Loucy (cell line): ENCODE measurements at regions not wholly inside any gene's neighbourhood (a gene's known extent, or its start where the extent isn't known, plus 50 kb on each side); places are given as distances from the start of the nearest gene placed in this dataset.

Experiments
- H2AFZ ChIP-seq: fragments of 200-600 bp; sonication (generic); 2 replicates; pipeline ENCODE4 v1.6.0; 2016; ENCODE audit warnings: antibody characterized with exemption, mild to moderate bottlenecking, low read length, moderate library complexity
- H3F3A ChIP-seq: fragments of 200-600 bp; 2 replicates; pipeline ENCODE4 v1.6.0; 2016; ENCODE audit warnings: antibody characterized with exemption, low read depth, mild to moderate bottlenecking
- H3K27me3 ChIP-seq: fragments of 200-600 bp; sonication (generic); 2 replicates; pipeline ENCODE4 v1.6.1; 2014; ENCODE audit warnings: low read length, mild to moderate bottlenecking; ENCODE audit not compliant: insufficient read depth, poor library complexity, severe bottlenecking
- H3K36me3 ChIP-seq: fragments of 200-600 bp; sonication (generic); 2 replicates; pipeline ENCODE4 v1.6.1; 2016; ENCODE audit warnings: low read length; ENCODE audit not compliant: insufficient read depth
- H3K4me1 ChIP-seq: fragments of 200-600 bp; sonication (generic); 2 replicates; pipeline ENCODE4 v1.5.1; 2014; ENCODE audit warnings: low read length, mild to moderate bottlenecking; ENCODE audit not compliant: insufficient read depth, poor library complexity, severe bottlenecking
- H3K4me2 ChIP-seq: fragments of 200-600 bp; sonication (generic); 2 replicates; pipeline ENCODE4 v1.6.0; 2014; ENCODE audit warnings: antibody characterized with exemption, low read length, low read depth, mild to moderate bottlenecking; ENCODE audit not compliant: poor library complexity, severe bottlenecking
- H3K4me3 ChIP-seq: fragments of 200-600 bp; sonication (generic); 2 replicates; pipeline ENCODE4 v1.5.1; 2014; ENCODE audit warnings: low read length, mild to moderate bottlenecking, mixed read lengths; ENCODE audit not compliant: poor library complexity, severe bottlenecking
- H3K79me2 ChIP-seq: fragments of 200-600 bp; sonication (generic); 2 replicates; pipeline ENCODE4 v1.6.1; 2014; ENCODE audit warnings: low read length; ENCODE audit not compliant: insufficient read depth
- H3K9ac ChIP-seq: fragments of 200-600 bp; sonication (generic); 2 replicates; pipeline ENCODE4 v1.6.0; 2014; ENCODE audit warnings: mild to moderate bottlenecking, low read depth, low read length, moderate library complexity; ENCODE audit not compliant: poor library complexity, severe bottlenecking
- H3K9me2 ChIP-seq: fragments of 200-600 bp; sonication (generic); replicated peaks from 2 replicates; pipeline ENCODE4 v1.6.1; 2016; ENCODE audit warnings: low read depth, low read length, mixed read lengths
- H3K9me3 ChIP-seq: fragments of 200-600 bp; sonication (generic); 2 replicates; pipeline ENCODE4 v1.6.1; 2014; ENCODE audit warnings: mild to moderate bottlenecking, antibody characterized with exemption, low read length, low read depth; ENCODE audit not compliant: insufficient read depth
- H4K20me1 ChIP-seq: fragments of 200-600 bp; sonication (generic); 2 replicates; pipeline ENCODE4 v1.6.0; 2014; ENCODE audit warnings: antibody characterized with exemption, low read length, mild to moderate bottlenecking; ENCODE audit not compliant: insufficient read depth, poor library complexity, severe bottlenecking
- CTCF ChIP-seq: fragments of 200-600 bp; sonication (generic); conservative IDR thresholded peaks from 2 replicates; pipeline ENCODE4 v1.5.1; 2014; ENCODE audit warnings: mild to moderate bottlenecking, antibody characterized with exemption, low read length
- EZH2phosphoT487 ChIP-seq: fragments of 200-600 bp; IDR thresholded peaks from 2 replicates; pipeline ENCODE4 v1.6.1; 2018; ENCODE audit warnings: antibody characterized with exemption, mild to moderate bottlenecking, moderate library complexity, borderline replicate concordance

GRCh38 chr5:14988223-14988622 lies 116.6 kb upstream of the ANKH start:
- Histone ChIP-seq H3K27me3 (no peaks in the 10 kb centered on the region), H3K9me2 (no peaks in the 10 kb centered on the region), H3F3A (0 out of 2 replicates have a peak, but pooled peaks cover 4% of the 10 kb centered on the region), H3K9me3 (no peaks in the 10 kb centered on the region), H3K79me2 (no peaks in the 10 kb centered on the region), H4K20me1 (no peaks in the 10 kb centered on the region), H3K4me1 (peaks cover 31% of the 10 kb centered on the region), H3K4me3 (no peak overlapping the region), H3K36me3 (no peaks in the 10 kb centered on the region), H2AFZ (no peak overlapping the region), H3K9ac (no peak overlapping the region), H3K4me2 (no peak overlapping the region)
- TF ChIP-seq CTCF: no peak
- no peak for TF ChIP-seq EZH2phosphoT487

GRCh38 chr5:14986413-14986812 lies 114.8 kb upstream of the ANKH start:
- H3K27me3 ChIP-seq: no peaks in the 10 kb centered on the region
- H2AFZ ChIP-seq: no peak overlapping the region
- no peak for TF ChIP-seq CTCF
- no peak for TF ChIP-seq EZH2phosphoT487

GRCh38 chr5:14983666-14984441 lies 112.3 kb upstream of the ANKH start:
- H2AFZ ChIP-seq: peak overlapping the region; percentile 54; the same call in 1 of the 2 replicates
- H3K36me3 ChIP-seq: no peaks in the 10 kb centered on the region
- H3K9ac ChIP-seq: peak overlapping the region; percentile 62
- H3K9me2 ChIP-seq: no peaks in the 10 kb centered on the region
- peaks cover 32% of the 10 kb centered on the region for H3K4me1 ChIP-seq
- no peaks in the 10 kb centered on the region for H4K20me1 ChIP-seq
- no peaks in the 10 kb centered on the region for H3K9me3 ChIP-seq
- TF ChIP-seq CTCF (no peak), EZH2phosphoT487 (no peak)
- no peaks in the 10 kb centered on the region for H3K79me2 ChIP-seq
- H3F3A ChIP-seq: 0 out of 2 replicates have a peak, but pooled peaks cover 4% of the 10 kb centered on the region
- no peaks in the 10 kb centered on the region for H3K27me3 ChIP-seq
- H3K4me3 ChIP-seq: peak overlapping the region; percentile 65
- peak overlapping the region; percentile 83 for H3K4me2 ChIP-seq

More at GRCh38 chr5:14986413-14986812, 114.8 kb upstream of the ANKH start:
- no peaks in the 10 kb centered on the region for H3K9me2 ChIP-seq
- H3F3A ChIP-seq: 0 out of 2 replicates have a peak, but pooled peaks cover 4% of the 10 kb centered on the region
- H3K9ac ChIP-seq: no peak overlapping the region
- peaks cover 32% of the 10 kb centered on the region for H3K4me1 ChIP-seq
- H3K9me3 ChIP-seq: no peaks in the 10 kb centered on the region
- no peak overlapping the region for H3K4me3 ChIP-seq
- no peaks in the 10 kb centered on the region for H4K20me1 ChIP-seq
- H3K36me3 ChIP-seq: no peaks in the 10 kb centered on the region
- no peak overlapping the region for H3K4me2 ChIP-seq
- H3K79me2 ChIP-seq: no peaks in the 10 kb centered on the region
